T-helper 1 cell treated with Interleukin-12 subunit alpha and Interleukin-12 subunit beta and Interleukin-4 antibody, amounts not matched to agents 30 ng/mL and 1 ng/mL, for 36 hours (primary cell): ENCODE measurements at regions not wholly inside any gene's neighbourhood (a gene's known extent, or its start where the extent isn't known, plus 50 kb on each side); places are given as distances from the start of the nearest gene placed in this dataset.

Experiments
- intact Hi-C: fragments of 100-400 bp; cut with micrococcal nuclease; formaldehyde crosslinking; loops from one replicate; pipeline ENCODE4 v1.15.1; 2024

GRCh38 chr17:81345228-81346089 is 49.8 kb upstream of the BAHCC1 start:
- intact Hi-C loops = loop anchor here (1.0 to 2.0 kb wide), 3 partner anchors 42 to 167 kb away; partner anchors contain the start of genes ACTG1 and SLC38A10
